Colonic mucosa (tissue), 4 donors: ENCODE measurements at regions not wholly inside any gene's neighbourhood (a gene's known extent, or its start where the extent isn't known, plus 50 kb on each side); places are given as distances from the start of the nearest gene placed in this dataset.

Experiments used
- DNase-seq: peaks from one replicate; pipeline ENCODE4 v3.0.0-alpha.2; 2020
- H3K27ac ChIP-seq: fragments of 200-600 bp; one replicate; pipeline ENCODE4 v1.8.0; 2021
- H3K27me3 ChIP-seq: fragments of 200-600 bp; one replicate; pipeline ENCODE4 v1.8.0; 2021
- H3K36me3 ChIP-seq: fragments of 200-600 bp; one replicate; pipeline ENCODE4 v1.8.0; 2021
- H3K4me1 ChIP-seq: fragments of 200-600 bp; one replicate; pipeline ENCODE4 v1.8.0; 2021; ENCODE audit warnings: mild to moderate bottlenecking
- H3K4me3 ChIP-seq: fragments of 200-600 bp; one replicate; pipeline ENCODE4 v1.8.0; 2021
- H3K9ac ChIP-seq, 2 donors: one replicate each; pipeline ENCODE4 v1.7.0; 2013; ENCODE audit warnings: control low read depth in 2 of 2, low read depth in 2 of 2, low read length in 2 of 2
- H3K9me3 ChIP-seq: fragments of 200-600 bp; one replicate; pipeline ENCODE4 v1.8.0; 2021
- intact Hi-C: fragments of 100-400 bp; cut with DNase I; formaldehyde crosslinking; loops from one replicate; pipeline ENCODE4 v1.14.1; 2022
- TF ChIP-seq, protein P1 (sequence below): fragments of 200-600 bp; IDR thresholded peaks from one replicate; pipeline ENCODE4 v1.8.0; 2022; ENCODE audit warnings: antibody characterized with exemption, mild to moderate bottlenecking
- donor health status: healthy.
- donor health status: DM: no; HTN: no; CAD: no.
- donor health status: DM: no; HTN: no; CAD: no.

DNA sequence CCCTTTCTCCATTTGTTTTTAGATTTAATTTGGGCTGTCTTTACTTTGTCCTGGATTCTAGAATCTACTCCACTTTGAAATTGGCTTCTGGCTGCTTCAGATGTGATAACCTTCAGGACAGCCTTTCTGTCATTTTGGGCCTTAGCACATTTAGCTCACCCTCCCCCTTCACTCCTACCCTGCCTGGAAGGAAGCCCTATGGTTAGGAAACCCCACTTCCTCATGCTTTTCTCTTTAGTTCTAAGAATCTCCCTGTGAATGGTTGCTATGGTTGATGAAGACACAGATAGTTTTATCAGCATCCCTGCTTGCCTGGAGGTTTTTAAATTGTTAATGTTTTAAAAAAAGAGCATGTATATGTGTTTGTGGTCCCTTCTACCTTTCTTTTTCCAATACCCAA, 100.7 kb upstream of the PTPN13 start:
- Histone ChIP-seq H3K27ac (no peak overlapping the region), H3K4me3 (no peak overlapping the region), H3K4me1 (no peaks in the 10 kb centered on the region), H3K9me3 (no peaks in the 10 kb centered on the region), H3K27me3 (no peaks in the 10 kb centered on the region), H3K9ac (no peak overlapping the region), H3K36me3 (no peaks in the 10 kb centered on the region)
- TF ChIP-seq, protein P1, sequence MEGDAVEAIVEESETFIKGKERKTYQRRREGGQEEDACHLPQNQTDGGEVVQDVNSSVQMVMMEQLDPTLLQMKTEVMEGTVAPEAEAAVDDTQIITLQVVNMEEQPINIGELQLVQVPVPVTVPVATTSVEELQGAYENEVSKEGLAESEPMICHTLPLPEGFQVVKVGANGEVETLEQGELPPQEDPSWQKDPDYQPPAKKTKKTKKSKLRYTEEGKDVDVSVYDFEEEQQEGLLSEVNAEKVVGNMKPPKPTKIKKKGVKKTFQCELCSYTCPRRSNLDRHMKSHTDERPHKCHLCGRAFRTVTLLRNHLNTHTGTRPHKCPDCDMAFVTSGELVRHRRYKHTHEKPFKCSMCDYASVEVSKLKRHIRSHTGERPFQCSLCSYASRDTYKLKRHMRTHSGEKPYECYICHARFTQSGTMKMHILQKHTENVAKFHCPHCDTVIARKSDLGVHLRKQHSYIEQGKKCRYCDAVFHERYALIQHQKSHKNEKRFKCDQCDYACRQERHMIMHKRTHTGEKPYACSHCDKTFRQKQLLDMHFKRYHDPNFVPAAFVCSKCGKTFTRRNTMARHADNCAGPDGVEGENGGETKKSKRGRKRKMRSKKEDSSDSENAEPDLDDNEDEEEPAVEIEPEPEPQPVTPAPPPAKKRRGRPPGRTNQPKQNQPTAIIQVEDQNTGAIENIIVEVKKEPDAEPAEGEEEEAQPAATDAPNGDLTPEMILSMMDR = no peak
- no peak for DNase-seq
- intact Hi-C loops = no loop called here

DNA sequence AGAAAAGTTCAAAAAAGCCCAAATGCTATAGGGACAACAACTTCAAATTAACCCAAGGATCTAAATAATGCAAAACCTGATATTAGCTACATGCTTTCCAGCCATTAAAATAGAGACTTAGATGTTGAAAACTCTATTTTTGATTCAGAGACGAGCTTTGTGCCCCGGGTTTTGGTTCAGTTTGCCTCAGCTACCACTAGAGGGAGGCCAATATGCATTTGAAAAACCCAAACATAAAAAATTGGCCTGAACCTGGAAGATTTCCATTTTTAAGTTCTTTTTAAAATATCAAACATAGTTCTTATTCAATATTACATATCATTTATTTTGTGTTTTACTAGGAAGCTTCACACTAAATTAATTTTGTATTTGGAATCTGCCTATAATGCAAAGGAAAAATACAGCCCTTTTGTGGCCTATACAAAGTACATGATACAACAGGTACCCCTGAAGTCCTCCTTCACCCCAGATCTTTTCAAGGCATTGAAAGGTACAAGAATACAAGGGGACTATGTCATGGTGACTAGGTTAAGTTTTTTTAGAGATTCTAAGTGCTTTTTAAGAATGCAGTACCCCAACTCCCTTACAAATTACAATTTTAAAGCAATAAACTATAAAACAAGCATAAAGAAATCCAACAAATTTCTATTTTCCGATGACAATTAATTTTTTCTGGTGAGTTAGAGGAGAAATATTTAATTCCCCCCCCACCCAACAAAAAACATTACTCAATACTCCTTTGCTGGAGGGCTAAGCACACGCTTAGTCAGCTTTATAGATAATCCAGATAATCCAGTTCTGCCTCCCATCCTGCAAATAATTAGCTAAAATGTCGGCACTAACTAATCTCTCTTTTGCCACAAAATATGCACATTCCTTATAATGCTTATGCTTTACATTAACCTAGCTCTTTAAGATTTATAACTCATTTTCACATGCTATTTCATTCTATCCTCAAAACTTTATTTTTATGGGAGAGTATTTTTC, 97.7 kb upstream of the PTPN13 start:
- Histone ChIP-seq H3K36me3 (no peaks in the 10 kb centered on the region), H3K4me3 (no peak overlapping the region), H3K9ac (no peak overlapping the region), H3K9me3 (no peaks in the 10 kb centered on the region), H3K4me1 (no peaks in the 10 kb centered on the region), H3K27me3 (no peaks in the 10 kb centered on the region), H3K27ac (no peak overlapping the region)
- TF ChIP-seq, protein P1 = peak; percentile 72
- intact Hi-C loops = loop anchor here (2.0 to 5.0 kb wide), 2 partner anchors 101 to 400 kb away; no protein-coding TSS in a partner anchor
- DNase-seq = peak; percentile 32

DNA sequence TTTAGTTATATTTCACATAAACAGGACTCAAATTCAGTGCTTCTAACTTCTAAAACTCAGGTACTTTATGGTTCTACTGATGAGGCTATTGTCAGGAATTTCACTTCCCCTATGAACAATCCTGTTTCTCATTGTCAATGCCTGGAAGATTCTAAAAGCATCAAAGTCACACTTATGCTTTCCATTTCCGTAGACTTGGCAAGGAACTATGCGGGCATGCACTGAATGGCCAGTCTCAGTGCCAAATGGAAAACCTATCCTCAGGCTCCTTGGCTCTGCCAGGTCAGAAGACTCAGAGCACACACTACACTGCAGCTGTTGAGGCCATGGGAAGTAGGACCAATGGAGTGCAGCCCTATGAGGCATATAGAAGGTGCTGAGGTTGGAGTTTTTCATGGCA, 97.0 kb upstream of the PTPN13 start:
- H3K27ac ChIP-seq = no peak overlapping the region
- no peak for DNase-seq
- H3K4me1 ChIP-seq = no peaks in the 10 kb centered on the region
- no peaks in the 10 kb centered on the region for H3K36me3 ChIP-seq
- no peaks in the 10 kb centered on the region for H3K27me3 ChIP-seq
- TF ChIP-seq, protein P1 = no peak
- no peaks in the 10 kb centered on the region for H3K9me3 ChIP-seq
- H3K9ac ChIP-seq = no peak overlapping the region
- intact Hi-C loops = loop anchor here (2.0 to 5.0 kb wide), 2 partner anchors 100 to 400 kb away; no protein-coding TSS in a partner anchor
- no peak overlapping the region for H3K4me3 ChIP-seq

DNA sequence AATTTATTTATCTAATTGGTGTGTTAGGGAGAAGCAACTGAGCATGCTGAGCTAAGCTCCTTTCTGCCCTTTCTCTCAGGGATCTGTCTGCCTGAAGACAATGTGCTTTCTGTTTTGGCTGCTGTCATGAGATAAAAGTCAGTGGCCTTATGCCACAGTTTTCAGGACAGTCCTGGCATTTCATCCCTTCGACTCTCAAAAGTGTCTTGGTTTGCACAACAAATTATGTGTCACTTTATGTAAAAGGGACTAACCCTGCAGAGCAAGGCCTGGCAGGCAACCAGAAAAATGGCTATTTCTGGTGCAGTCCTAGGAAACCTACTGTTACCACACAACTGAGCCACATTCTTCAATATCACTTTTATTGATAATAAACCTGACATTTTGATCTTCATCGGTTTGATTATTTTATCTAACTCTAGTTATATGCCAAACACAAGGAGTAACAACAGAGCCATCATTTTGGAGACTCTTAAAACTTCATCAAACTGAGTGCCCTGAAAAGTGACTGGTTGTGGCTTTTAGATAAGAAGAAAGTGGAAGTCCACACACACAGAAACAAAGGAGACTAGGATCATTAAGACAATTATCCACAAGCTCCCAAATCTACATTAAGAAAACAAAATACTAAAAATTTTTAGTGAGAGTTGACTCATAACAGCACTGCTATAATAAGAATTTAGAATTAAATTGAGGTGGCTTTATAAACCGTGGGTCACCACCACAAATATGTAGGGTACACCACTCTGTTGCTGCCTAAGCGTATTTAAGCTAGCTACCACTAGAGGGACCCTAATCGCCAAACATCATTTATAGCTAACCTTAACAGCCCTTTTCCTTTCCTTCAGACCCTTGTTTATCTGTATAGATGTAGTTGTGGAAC, 95.9 kb upstream of the PTPN13 start:
- Histone ChIP-seq H3K27me3 (no peaks in the 10 kb centered on the region), H3K9me3 (no peaks in the 10 kb centered on the region), H3K36me3 (no peaks in the 10 kb centered on the region), H3K4me1 (no peaks in the 10 kb centered on the region), H3K4me3 (no peak overlapping the region), H3K9ac (no peak overlapping the region), H3K27ac (no peak overlapping the region)
- no peak for DNase-seq
- intact Hi-C loops = loop anchor here (2.0 to 5.0 kb wide), 2 partner anchors 99 to 399 kb away; no protein-coding TSS in a partner anchor
- TF ChIP-seq, protein P1 = peak; percentile 71

DNA sequence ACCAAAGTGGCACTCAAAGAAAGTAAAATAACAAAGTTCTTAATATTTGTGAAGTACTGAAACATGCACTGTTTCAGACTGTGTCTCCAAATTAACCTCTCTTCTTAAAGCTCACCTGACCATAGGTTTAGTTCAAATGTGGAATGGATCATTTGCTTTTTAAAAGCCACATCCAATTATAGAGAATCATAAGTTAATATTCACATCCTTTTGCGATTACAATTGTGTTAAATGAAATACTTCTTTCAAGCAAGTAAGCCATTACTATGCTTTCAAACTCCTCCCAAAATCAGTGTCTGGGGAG, 95.3 kb upstream of the PTPN13 start:
- no peaks in the 10 kb centered on the region for H3K4me1 ChIP-seq
- H3K27me3 ChIP-seq = no peaks in the 10 kb centered on the region
- TF ChIP-seq, protein P1 = no peak
- no peaks in the 10 kb centered on the region for H3K9me3 ChIP-seq
- no peak overlapping the region for H3K4me3 ChIP-seq
- H3K36me3 ChIP-seq = no peaks in the 10 kb centered on the region
- no peak overlapping the region for H3K9ac ChIP-seq
- intact Hi-C loops = loop anchor here (5.0 kb wide), 1 partner anchor 98 kb away; no protein-coding TSS in a partner anchor
- H3K27ac ChIP-seq = no peak overlapping the region
- DNase-seq = no peak
